Stomach (tissue), 8 donors: ENCODE measurements at regions not wholly inside any gene's neighbourhood (a gene's known extent, or its start where the extent isn't known, plus 50 kb on each side); places are given as distances from the start of the nearest gene placed in this dataset.
A peak's percentile ranks its signal among the peaks of the same experiment; 100 is the strongest.

Experiments used
- DNase-seq, 2 donors: peaks; one replicate each; pipeline versions ENCODE4 v3.0.0 to v3.0.0-alpha.2; 2013 to 2019
- H3K27ac ChIP-seq, 5 donors: fragments of 200-600 bp in 4 of 5; sonication (generic) in 4 of 5; one replicate each; pipeline ENCODE4 v1.5.1; 2013 to 2019; ENCODE audit warnings: mild to moderate bottlenecking in 1 of 5, moderate library complexity in 1 of 5
- H3K27me3 ChIP-seq, 3 donors: fragments of 200-600 bp; sonication (generic); one replicate each; pipeline ENCODE4 v1.5.1; 2017 to 2019; ENCODE audit warnings: mixed run types in 1 of 3
- H3K36me3 ChIP-seq, 4 donors: fragments of 200-600 bp; sonication (generic); 1 replicate in 3 of 4; 2 replicates in 1 of 4; pipeline ENCODE4 v1.5.1; 2016 to 2019
- H3K4me1 ChIP-seq, 4 donors: fragments of 200-600 bp; sonication (generic); one replicate each; pipeline ENCODE4 v1.5.1; 2016 to 2019
- H3K4me3 ChIP-seq, 4 donors: fragments of 200-600 bp; sonication (generic) in 3 of 4; one replicate each; pipeline ENCODE4 v1.5.1; 2016 to 2019; ENCODE audit warnings: mild to moderate bottlenecking in 1 of 4
- H3K9me3 ChIP-seq, 4 donors: fragments of 200-600 bp; sonication (generic); one replicate each; pipeline ENCODE4 v1.5.1; 2016 to 2019
- CTCF ChIP-seq, 7 experiments: fragments of 450-650 bp in 4 of 7; fragments of 200-600 bp in 3 of 7; sonication (generic) in 3 of 7; IDR thresholded peaks; one replicate each; pipeline ENCODE4 v1.5.1; 2016 to 2019; ENCODE audit warnings: antibody characterized with exemption in 7 of 7, control low read depth in 2 of 7, mild to moderate bottlenecking in 1 of 7
- EP300 ChIP-seq: sonication (generic); formaldehyde crosslinking; IDR thresholded peaks from one replicate; pipeline ENCODE4 v1.6.1; 2017; ENCODE audit warnings: antibody characterized with exemption
- POLR2A ChIP-seq, 4 donors: fragments of 450-650 bp; IDR thresholded peaks; one replicate each; pipeline ENCODE4 v1.6.1; 2016; ENCODE audit warnings: antibody characterized with exemption in 4 of 4, control low read depth in 2 of 4, mild to moderate bottlenecking in 1 of 4, moderate library complexity in 1 of 4
- POLR2AphosphoS5 ChIP-seq, 3 donors: sonication (generic); formaldehyde crosslinking; IDR thresholded peaks; one replicate each; pipeline ENCODE4 v1.6.1; 2016; ENCODE audit warnings: antibody characterized with exemption in 3 of 3
- WGBS, 5 donors: extraction: QIAGEN DNeasy Blood & Tissue Kit in 3 of 5; methylation state at CpG; one replicate each; pipeline versions ENCODE4 v1.1.5 to v1.1.7; 2013 to 2018; 5-methylcytosine and 5-hydroxymethylcytosine counted together
- intact Hi-C: fragments of 100-400 bp; cut with DNase I; formaldehyde crosslinking; loops from one replicate; pipeline ENCODE4 v1.15.1; 2023; ENCODE audit warnings: low total_unique reads
- donor health status: healthy with polysubstance abuse.
- donor health status: Bipolar disorder and iron deficiency.
- donor health status: healthy.

GRCh38 chr4:13180701-13181100 is 303.4 kb downstream of the RAB28 start:
- intact Hi-C loops: no loop called here
- DNase-seq: no peak
- TF ChIP-seq EP300: no peak
- no peak for TF ChIP-seq CTCF (IDR thresholded peaks at IDR 0.05)
- no peak for TF ChIP-seq POLR2AphosphoS5 (IDR thresholded peaks at IDR 0.05)
- TF ChIP-seq POLR2A (IDR thresholded peaks at IDR 0.05): no peak

GRCh38 chr4:13178621-13179020 is 305.5 kb downstream of the RAB28 start:
- Histone ChIP-seq H3K27me3 (no peaks in the 10 kb centered on the region), H3K4me3 (no peak overlapping the region), H3K4me1 (no peaks in the 10 kb centered on the region), H3K27ac (no peak overlapping the region), H3K9me3 (no peaks in the 10 kb centered on the region), H3K36me3 (no peaks in the 10 kb centered on the region)
- 61 to 93% (median 82%) methylated on average over 1 of the region's 1 CpG for WGBS, 5 donors
- DNase-seq: no peak
- TF ChIP-seq POLR2AphosphoS5 (IDR thresholded peaks at IDR 0.05) (no peak), POLR2A (IDR thresholded peaks at IDR 0.05) (no peak), CTCF (IDR thresholded peaks at IDR 0.05) (no peak), EP300 (no peak)
- intact Hi-C loops: no loop called here

More at GRCh38 chr4:13180701-13181100, 303.4 kb downstream of the RAB28 start:
- Histone ChIP-seq H3K27ac (no peak overlapping the region), H3K4me3 (no peak overlapping the region), H3K4me1 (no peaks in the 10 kb centered on the region), H3K27me3 (no peaks in the 10 kb centered on the region), H3K36me3 (no peaks in the 10 kb centered on the region), H3K9me3 (peaks cover 0 to 14% (median 6%) of the 10 kb centered on the region in 4 donors)

GRCh38 chr4:13176741-13177142 is 307.4 kb downstream of the RAB28 start:
- no peak for DNase-seq
- no peaks in the 10 kb centered on the region for H3K9me3 ChIP-seq
- TF ChIP-seq POLR2A (IDR thresholded peaks at IDR 0.05) (no peak), CTCF (IDR thresholded peaks at IDR 0.05) (no peak), POLR2AphosphoS5 (IDR thresholded peaks at IDR 0.05) (no peak), EP300 (no peak)
- intact Hi-C loops: no loop called here
- no peak overlapping the region for H3K4me3 ChIP-seq
- H3K27ac ChIP-seq: no peak overlapping the region
- H3K4me1 ChIP-seq: no peaks in the 10 kb centered on the region
- 12 to 42% (median 16%) methylated on average over 5 of the region's 5 CpGs for WGBS, 5 donors
- H3K27me3 ChIP-seq: no peaks in the 10 kb centered on the region
- no peaks in the 10 kb centered on the region for H3K36me3 ChIP-seq

- Histone ChIP-seq H3K27me3 (no peaks in the 10 kb centered on the region), H3K4me3 (no peak overlapping the region), H3K9me3 (no peaks in the 10 kb centered on the region), H3K4me1 (no peaks in the 10 kb centered on the region), H3K36me3 (no peaks in the 10 kb centered on the region), H3K27ac (peak overlapping the region in 2 of 5 donors; percentile 40 to 64)
- TF ChIP-seq POLR2AphosphoS5 (IDR thresholded peaks at IDR 0.05): no peak
- no peak for TF ChIP-seq CTCF (IDR thresholded peaks at IDR 0.05)
- no peak for TF ChIP-seq EP300
- TF ChIP-seq POLR2A (IDR thresholded peaks at IDR 0.05): no peak
- DNase-seq: no peak
- intact Hi-C loops: no loop called here
- WGBS, 5 donors: 78 to 93% (median 88%) methylated on average over 5 of the region's 5 CpGs
These were observed 309.2 kb downstream of the RAB28 start for GRCh38 chr4:13174926-13175325.
